ENCODE measurements at regions not wholly inside any gene's neighbourhood (a gene's known extent, or its start where the extent isn't known, plus 50 kb on each side); places are given as distances from the start of the nearest gene placed in this dataset.

DNA sequence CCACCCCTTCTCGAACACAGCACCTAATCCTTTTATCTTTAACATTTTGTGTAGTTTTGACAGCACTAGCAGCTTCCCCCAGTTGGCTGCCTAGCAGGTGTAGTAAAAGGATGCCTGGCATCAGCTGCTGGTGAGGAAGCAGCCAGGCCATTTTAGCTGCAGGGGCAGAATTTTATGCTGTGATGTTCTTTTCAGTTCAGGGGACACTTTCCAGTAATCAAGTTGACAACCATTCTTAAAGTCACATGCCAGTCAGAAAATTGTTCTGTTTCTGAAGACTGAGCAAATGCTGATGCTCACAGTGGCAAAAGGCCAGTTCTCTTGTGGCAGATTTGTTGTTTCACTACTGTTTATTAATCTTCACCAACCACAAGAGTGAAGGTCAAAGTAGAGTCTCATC lies 570.8 kb downstream of the CCDC85A start:
- TF ChIP-seq CTCF (IDR thresholded peaks at IDR 0.05; ENCODE audit: extremely low read depth in 1 of 2, insufficient read depth in 1 of 2, low read depth in 1 of 2, low read length in 2 of 2) (no peak), MAX (IDR thresholded peaks at IDR 0.05; ENCODE audit: insufficient read depth, insufficient read length) (no peak), POLR2AphosphoS5 (IDR thresholded peaks at IDR 0.05; ENCODE audit: insufficient read depth, low read depth, low read length) (no peak), EZH2 (IDR thresholded peaks at IDR 0.05; ENCODE audit: borderline replicate concordance, low read depth, low read length, severe bottlenecking) (no peak), GATA2 (IDR thresholded peaks at IDR 0.05; ENCODE audit: insufficient read depth, insufficient read length, low read depth, low read length) (no peak), JUN (IDR thresholded peaks at IDR 0.05; ENCODE audit: borderline replicate concordance, insufficient read depth, insufficient read length, low read depth) (no peak), POLR2A (IDR thresholded peaks at IDR 0.05; ENCODE audit: low read depth, low read length) (no peak), FOS (IDR thresholded peaks at IDR 0.05; ENCODE audit: borderline replicate concordance, insufficient read depth, low read length) (no peak)

Measured in endothelial cell of umbilical vein (primary cell).